NCI-H446 (cell line): ENCODE measurements at regions not wholly inside any gene's neighbourhood (a gene's known extent, or its start where the extent isn't known, plus 50 kb on each side); places are given as distances from the start of the nearest gene placed in this dataset.
"Not testable (repeated sequence)": the region's sequence is repeated elsewhere in the genome, so short reads cannot be mapped to it uniquely, and the experiment has no call there.

Experiments used
- DNase-seq, 2 experiments: peaks; one replicate each; lab custom pipeline; 2025; lab: John Stamatoyannopoulos, UW

GRCh38 chr10:83983578-83984255 lies 155.6 kb upstream of the GHITM start:
- DNase-seq, result peak in 1 of 2 experiments; percentile 5

DNA sequence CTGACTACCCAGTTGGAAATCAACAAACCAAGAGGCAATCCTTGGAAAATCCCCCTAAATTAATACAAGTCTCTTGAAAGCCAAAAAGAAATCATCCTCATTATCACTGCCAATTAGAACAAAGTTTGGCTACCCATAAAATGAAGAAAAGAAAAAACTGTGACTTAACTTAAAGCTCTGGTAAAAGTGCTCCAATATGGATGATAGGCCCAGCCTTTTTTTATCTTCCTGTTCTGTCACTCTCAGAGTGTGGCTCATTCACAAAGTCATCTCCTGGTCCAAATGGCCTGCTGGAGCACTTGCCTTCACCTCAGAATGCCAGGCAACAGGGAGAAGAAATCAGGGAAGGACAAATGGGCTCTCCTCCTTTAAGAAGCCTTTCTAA lies 155.1 kb upstream of the GHITM start:
- DNase-seq, result no peak

DNA sequence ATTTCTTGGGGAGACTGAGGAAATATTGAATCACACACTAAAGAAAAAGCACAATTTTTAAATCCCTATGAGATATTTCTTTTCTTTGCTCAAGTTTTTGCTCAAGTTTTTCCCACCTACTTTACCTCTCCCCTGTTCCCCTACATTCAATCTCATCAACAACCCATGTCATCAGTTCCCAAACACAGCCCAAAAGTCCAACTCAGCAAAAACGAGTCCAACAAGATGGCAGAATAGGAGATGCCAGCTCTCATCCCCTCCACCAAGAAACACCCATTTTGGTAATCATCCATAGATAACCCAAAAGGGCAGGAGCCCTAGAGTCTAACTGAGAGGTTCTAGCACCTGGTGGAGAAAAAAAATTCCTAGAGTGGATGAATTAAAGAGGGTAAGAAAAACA lies 152.5 kb upstream of the GHITM start:
- DNase-seq, result no peak

- DNase-seq, result peak in 1 of 2 experiments; percentile 1
Observed at GRCh38 chr10:83987216-83987615, 152.1 kb upstream of the GHITM start.

DNA sequence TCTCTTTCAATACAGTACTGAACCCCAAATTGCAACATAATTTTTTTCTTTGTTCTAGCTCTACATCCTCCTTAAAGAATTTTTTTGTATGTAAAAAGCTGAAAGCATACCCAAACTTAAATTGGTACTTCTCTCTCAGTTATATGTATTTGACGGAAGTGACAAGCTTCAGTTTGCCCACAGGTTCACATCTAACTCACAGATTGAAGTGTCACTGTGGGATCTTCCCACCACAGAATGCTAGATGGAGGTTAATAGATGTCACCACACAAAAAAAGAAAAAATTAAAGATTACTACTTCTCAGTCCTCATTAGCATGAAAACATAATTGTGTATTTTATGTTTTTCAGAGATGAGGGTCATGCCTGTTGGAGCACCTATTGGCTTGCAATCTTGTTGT lies 150.9 kb upstream of the GHITM start:
- no peak for DNase-seq

DNA sequence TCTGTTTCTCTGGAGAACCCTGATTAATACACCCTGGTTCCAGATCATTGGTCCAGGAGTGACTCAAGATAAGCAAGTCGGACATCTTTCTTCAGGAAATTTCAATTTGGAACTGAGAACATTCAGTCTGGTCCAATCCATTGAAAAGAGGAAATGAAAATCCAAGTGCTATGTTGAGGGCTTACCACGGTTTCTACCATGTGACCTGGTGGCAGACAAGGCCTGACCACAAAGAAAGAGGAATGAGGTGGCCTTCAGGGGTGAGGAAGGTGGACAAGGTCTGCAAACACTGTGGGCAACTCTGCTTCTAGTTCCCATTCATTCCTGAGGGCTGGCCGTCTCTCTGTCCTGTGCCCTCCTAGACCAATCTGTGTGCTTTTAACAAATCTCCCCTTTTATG lies 149.2 kb upstream of the GHITM start:
- DNase-seq, result no peak

DNA sequence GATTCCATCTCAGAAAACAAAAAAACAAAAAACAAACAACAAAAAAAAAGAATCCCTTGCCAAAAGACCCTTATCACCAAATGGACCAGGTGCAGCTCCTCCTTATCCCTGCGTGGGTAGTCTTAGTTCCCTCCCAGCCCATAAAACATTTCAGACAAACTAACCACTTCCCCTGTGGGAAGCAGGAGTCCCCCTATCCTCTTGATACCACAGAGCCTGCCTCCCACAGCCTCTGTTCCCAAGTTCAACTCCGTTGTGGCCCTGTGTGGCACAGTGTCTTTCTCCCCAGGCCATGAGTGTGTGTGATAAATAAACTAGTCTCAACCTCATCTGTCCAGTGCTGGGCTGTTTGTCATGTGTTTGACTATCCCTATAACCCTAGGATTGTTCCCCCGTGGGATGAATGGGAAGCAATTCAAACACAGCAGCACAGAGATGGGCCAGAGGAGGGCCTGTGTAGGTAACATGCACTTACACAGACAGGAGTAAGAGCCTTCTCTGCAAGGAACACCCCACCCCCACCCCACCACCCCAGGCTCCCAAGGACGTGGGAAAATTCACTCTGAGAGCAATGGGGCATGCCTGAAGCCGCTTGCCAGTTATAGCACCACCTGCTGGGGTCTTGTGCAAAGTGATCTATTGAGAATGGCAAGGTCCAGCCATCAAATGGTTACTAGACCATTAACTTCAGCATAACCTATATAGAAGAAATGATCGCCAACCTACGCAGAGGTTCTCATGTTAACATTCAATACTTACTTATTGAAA lies 147.1 kb upstream of the GHITM start:
- peak in 1 of 2 experiments; percentile 16 for DNase-seq

DNA sequence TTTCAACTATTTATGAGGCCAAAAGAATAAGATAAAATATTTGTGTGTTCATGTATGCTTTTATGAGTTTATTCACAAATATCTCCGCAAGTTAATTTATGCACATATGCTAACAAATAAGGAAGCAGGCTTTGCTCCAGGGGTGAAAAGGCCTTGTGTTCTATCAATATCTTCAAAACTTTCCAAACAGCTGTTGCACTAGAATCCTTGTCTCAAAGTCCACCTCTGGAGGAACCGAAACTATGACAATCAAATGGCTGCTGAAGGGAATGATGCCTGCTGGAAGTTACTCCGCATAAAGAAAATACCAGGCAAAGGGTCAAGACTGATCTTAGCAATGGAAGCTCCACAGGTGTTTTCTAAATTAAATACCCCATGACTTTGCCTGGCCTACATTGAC lies 145.0 kb upstream of the GHITM start:
- no peak for DNase-seq

GRCh38 chr10:83995738-83996331 lies 143.5 kb upstream of the GHITM start:
- DNase-seq, result no peak

GRCh38 chr10:84004221-84004620 lies 135.1 kb upstream of the GHITM start:
- no peak for DNase-seq

- no peak for DNase-seq
Observed at GRCh38 chr10:84005403-84005802, 133.9 kb upstream of the GHITM start.

GRCh38 chr10:84007482-84007881 lies 131.8 kb upstream of the GHITM start:
- no peak for DNase-seq

- DNase-seq, result peak; percentile 1
Observed at GRCh38 chr10:84008878-84009277, 130.4 kb upstream of the GHITM start.

DNA sequence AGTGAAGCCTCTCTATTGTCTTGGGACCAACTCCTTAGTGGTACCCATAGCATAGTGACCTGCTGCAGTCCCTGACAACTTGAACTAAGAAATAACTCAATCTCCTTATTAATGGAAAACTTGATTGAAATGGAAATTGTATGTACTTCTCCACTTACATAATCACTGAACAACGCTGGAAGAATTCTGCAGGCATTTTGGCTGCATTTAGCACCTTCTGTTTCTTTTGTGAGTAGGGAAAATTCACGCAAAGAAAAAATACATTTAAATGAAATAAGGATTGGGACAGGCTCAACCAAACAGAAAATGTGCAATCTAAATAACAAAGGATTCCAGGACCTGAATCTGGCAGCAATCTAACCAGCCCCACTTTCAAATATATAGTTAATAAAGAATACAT lies 126.9 kb upstream of the GHITM start:
- DNase-seq, result no peak

- no peak for DNase-seq
Observed at GRCh38 chr10:84012831-84013458, 126.4 kb upstream of the GHITM start.

- DNase-seq, result no peak
Observed at GRCh38 chr10:84015877-84016595, 123.3 kb upstream of the GHITM start.

GRCh38 chr10:84018826-84019225 lies 120.5 kb upstream of the GHITM start:
- DNase-seq, result no peak

DNA sequence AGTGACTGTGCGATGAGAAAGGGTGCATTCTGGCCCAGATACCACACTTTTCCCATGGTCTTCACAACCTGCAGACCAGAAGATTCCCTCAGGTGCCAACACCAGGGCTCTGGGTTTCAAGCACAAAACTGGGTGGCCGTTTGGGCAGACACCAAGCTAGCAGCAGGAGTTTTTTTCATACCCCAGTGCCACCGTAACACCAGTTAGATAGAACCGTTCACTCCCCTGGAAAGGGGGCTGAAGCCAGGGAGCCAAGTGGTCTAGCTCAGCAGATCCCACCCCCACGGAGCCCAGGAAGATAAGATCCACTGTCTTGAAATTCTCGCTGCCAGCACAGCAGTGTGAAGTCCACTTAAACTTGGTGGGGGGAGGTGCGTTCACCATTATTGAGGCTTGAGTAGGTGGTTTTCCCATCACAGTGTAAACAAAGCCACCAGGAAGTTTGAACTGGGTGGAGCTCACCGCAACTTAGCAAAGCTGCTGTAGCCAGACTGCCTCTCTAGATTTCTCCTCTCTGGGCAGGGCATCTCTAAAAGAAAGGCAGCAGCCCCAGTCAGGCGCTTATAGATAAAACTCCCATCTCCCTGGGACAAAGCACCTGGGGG lies 119.4 kb upstream of the GHITM start:
- DNase-seq, result not testable (repeated sequence)

DNA sequence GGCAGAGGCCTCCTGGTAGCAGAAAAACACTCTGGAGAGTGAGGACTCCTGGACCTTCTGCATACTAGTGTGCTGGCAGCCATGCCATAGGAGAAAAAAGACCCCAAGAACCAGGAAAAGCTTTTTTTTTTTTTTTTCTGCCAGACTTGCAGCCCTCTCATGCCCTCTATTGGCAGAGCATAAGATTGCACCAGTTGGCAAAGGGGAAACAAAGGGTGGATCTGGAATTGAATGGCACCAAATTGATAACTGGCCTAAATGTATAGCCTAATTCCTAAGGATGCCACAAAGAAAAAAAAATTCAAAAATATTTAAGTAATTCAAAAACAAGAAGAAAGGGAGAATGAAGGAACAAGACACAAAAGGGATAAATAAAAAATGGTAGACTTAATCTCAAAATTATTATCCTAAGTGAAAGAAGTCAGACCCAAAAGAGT lies 112.5 kb upstream of the GHITM start:
- peak in 1 of 2 experiments; percentile 14 for DNase-seq

GRCh38 chr10:84029840-84030239 lies 109.5 kb upstream of the GHITM start:
- no peak for DNase-seq

- DNase-seq, result no peak
Observed at GRCh38 chr10:84038035-84038434, 101.3 kb upstream of the GHITM start.

- DNase-seq, result no peak
Observed at GRCh38 chr10:84039957-84040356, 99.4 kb upstream of the GHITM start.
